ENCODE measurements at regions not wholly inside any gene's neighbourhood (a gene's known extent, or its start where the extent isn't known, plus 50 kb on each side); places are given as distances from the start of the nearest gene placed in this dataset.

DNA sequence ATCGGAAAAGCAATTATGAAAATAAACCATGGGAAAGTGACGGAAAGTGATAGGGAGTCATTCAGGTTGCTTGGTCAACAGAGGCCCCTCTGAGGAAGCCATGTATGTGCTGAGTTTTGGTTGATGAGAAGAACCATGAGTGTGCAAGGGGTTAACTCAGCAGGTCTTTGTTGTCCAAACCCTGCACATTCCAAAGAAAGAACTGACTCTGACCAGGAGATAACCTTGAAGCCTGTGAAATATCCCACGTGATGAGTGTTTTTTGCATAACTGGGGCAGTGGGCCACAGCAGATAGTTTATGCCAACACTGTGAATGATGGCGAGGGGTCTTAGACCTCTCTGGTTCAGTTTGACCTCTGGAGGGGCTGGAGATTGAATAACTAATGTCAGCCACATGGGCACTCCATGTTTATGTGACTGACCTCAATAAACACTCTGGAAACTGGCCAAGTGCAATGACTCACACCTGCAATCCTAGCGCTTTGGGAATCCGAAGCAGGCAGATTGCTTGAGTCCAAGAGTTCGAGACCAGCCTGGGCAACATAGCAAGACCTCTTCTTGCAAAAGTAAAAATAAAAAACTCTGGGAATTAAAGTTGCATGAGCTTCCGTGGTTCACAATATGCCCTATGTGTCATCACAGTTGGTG, 154.0 kb upstream of the FOXK1 start:
- ATAC-seq (no peak), DNase-seq (ENCODE audit: low spot score) (no peak)
- H3K79me2 ChIP-seq (replicated peaks; ENCODE audit: insufficient read depth) = no peaks in the 10 kb centered on the region
- H3K27me3 ChIP-seq (ENCODE audit: insufficient read depth) = no peaks in the 10 kb centered on the region
- no peaks in the 10 kb centered on the region for H3K36me3 ChIP-seq (ENCODE audit: insufficient read depth)
- no peaks in the 10 kb centered on the region for H4K20me1 ChIP-seq (replicated peaks; ENCODE audit: insufficient read depth)
- no peak overlapping the region for H3K27ac ChIP-seq (ENCODE audit: low read depth)
- no peak overlapping the region for H2AFZ ChIP-seq
- Mint-ChIP-seq H3K36me3 (ENCODE audit: low read depth) (peaks cover 9% of the 10 kb centered on the region), H3K4me3 (no peak overlapping the region), H3K27me3 (ENCODE audit: insufficient read depth, low read depth, poor library complexity) (peaks cover 2% of the 10 kb centered on the region), H3K27ac (no peak overlapping the region), H3K9me3 (peaks cover 80% of the 10 kb centered on the region), H3K4me1 (peaks cover 3% of the 10 kb centered on the region; the same call in 1 of the 3 replicates)
- no peaks in the 10 kb centered on the region for H3K9me2 ChIP-seq (ENCODE audit: insufficient read depth)
- no peak overlapping the region for H3K4me3 ChIP-seq
- no peaks in the 10 kb centered on the region for H3F3A ChIP-seq (replicated peaks; ENCODE audit: low read depth)
- peaks cover 15% of the 10 kb centered on the region; the same call in 1 of the 2 replicates for H3K4me1 ChIP-seq (ENCODE audit: insufficient read depth)
- TF ChIP-seq CREB1 (CRISPR knock-in tag; IDR thresholded peaks at IDR 0.05; ENCODE audit: low read depth) = no peak
- no peak for TF ChIP-seq EZH2phosphoT487 (IDR thresholded peaks at IDR 0.05; ENCODE audit: unreplicated experiment)
- no peak for TF ChIP-seq POLR2AphosphoS5 (IDR thresholded peaks at IDR 0.05; ENCODE audit: low read depth)
- no peak for TF ChIP-seq JUNB (IDR thresholded peaks at IDR 0.05; ENCODE audit: unreplicated experiment)
- TF ChIP-seq ZNF114 (CRISPR knock-in tag; IDR thresholded peaks at IDR 0.05) = no peak
- no peak for TF ChIP-seq ZNF331 (CRISPR knock-in tag; IDR thresholded peaks at IDR 0.05; ENCODE audit: low read depth)
- TF ChIP-seq, protein P1, sequence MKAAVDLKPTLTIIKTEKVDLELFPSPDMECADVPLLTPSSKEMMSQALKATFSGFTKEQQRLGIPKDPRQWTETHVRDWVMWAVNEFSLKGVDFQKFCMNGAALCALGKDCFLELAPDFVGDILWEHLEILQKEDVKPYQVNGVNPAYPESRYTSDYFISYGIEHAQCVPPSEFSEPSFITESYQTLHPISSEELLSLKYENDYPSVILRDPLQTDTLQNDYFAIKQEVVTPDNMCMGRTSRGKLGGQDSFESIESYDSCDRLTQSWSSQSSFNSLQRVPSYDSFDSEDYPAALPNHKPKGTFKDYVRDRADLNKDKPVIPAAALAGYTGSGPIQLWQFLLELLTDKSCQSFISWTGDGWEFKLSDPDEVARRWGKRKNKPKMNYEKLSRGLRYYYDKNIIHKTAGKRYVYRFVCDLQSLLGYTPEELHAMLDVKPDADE (IDR thresholded peaks at IDR 0.05) = no peak
- no peak for TF ChIP-seq EZH2 (IDR thresholded peaks at IDR 0.05; ENCODE audit: low read depth, unreplicated experiment)
- no peak for TF ChIP-seq NANOG (IDR thresholded peaks at IDR 0.05; ENCODE audit: borderline replicate concordance)
- TF ChIP-seq, protein P2, sequence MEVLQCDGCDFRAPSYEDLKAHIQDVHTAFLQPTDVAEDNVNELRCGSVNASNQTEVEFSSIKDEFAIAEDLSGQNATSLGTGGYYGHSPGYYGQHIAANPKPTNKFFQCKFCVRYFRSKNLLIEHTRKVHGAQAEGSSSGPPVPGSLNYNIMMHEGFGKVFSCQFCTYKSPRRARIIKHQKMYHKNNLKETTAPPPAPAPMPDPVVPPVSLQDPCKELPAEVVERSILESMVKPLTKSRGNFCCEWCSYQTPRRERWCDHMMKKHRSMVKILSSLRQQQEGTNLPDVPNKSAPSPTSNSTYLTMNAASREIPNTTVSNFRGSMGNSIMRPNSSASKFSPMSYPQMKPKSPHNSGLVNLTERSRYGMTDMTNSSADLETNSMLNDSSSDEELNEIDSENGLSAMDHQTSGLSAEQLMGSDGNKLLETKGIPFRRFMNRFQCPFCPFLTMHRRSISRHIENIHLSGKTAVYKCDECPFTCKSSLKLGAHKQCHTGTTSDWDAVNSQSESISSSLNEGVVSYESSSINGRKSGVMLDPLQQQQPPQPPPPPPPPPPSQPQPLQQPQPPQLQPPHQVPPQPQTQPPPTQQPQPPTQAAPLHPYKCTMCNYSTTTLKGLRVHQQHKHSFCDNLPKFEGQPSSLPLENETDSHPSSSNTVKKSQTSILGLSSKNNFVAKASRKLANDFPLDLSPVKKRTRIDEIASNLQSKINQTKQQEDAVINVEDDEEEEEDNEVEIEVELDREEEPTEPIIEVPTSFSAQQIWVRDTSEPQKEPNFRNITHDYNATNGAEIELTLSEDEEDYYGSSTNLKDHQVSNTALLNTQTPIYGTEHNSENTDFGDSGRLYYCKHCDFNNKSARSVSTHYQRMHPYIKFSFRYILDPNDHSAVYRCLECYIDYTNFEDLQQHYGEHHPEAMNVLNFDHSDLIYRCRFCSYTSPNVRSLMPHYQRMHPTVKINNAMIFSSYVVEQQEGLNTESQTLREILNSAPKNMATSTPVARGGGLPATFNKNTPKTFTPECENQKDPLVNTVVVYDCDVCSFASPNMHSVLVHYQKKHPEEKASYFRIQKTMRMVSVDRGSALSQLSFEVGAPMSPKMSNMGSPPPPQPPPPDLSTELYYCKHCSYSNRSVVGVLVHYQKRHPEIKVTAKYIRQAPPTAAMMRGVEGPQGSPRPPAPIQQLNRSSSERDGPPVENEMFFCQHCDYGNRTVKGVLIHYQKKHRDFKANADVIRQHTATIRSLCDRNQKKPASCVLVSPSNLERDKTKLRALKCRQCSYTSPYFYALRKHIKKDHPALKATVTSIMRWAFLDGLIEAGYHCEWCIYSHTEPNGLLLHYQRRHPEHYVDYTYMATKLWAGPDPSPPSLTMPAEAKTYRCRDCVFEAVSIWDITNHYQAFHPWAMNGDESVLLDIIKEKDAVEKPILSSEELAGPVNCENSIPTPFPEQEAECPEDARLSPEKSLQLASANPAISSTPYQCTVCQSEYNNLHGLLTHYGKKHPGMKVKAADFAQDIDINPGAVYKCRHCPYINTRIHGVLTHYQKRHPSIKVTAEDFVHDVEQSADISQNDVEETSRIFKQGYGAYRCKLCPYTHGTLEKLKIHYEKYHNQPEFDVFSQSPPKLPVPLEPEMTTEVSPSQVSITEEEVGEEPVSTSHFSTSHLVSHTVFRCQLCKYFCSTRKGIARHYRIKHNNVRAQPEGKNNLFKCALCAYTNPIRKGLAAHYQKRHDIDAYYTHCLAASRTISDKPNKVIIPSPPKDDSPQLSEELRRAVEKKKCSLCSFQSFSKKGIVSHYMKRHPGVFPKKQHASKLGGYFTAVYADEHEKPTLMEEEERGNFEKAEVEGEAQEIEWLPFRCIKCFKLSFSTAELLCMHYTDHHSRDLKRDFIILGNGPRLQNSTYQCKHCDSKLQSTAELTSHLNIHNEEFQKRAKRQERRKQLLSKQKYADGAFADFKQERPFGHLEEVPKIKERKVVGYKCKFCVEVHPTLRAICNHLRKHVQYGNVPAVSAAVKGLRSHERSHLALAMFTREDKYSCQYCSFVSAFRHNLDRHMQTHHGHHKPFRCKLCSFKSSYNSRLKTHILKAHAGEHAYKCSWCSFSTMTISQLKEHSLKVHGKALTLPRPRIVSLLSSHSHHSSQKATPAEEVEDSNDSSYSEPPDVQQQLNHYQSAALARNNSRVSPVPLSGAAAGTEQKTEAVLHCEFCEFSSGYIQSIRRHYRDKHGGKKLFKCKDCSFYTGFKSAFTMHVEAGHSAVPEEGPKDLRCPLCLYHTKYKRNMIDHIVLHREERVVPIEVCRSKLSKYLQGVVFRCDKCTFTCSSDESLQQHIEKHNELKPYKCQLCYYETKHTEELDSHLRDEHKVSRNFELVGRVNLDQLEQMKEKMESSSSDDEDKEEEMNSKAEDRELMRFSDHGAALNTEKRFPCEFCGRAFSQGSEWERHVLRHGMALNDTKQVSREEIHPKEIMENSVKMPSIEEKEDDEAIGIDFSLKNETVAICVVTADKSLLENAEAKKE (CRISPR knock-in tag; IDR thresholded peaks at IDR 0.05) = no peak
- TF ChIP-seq, protein P3, sequence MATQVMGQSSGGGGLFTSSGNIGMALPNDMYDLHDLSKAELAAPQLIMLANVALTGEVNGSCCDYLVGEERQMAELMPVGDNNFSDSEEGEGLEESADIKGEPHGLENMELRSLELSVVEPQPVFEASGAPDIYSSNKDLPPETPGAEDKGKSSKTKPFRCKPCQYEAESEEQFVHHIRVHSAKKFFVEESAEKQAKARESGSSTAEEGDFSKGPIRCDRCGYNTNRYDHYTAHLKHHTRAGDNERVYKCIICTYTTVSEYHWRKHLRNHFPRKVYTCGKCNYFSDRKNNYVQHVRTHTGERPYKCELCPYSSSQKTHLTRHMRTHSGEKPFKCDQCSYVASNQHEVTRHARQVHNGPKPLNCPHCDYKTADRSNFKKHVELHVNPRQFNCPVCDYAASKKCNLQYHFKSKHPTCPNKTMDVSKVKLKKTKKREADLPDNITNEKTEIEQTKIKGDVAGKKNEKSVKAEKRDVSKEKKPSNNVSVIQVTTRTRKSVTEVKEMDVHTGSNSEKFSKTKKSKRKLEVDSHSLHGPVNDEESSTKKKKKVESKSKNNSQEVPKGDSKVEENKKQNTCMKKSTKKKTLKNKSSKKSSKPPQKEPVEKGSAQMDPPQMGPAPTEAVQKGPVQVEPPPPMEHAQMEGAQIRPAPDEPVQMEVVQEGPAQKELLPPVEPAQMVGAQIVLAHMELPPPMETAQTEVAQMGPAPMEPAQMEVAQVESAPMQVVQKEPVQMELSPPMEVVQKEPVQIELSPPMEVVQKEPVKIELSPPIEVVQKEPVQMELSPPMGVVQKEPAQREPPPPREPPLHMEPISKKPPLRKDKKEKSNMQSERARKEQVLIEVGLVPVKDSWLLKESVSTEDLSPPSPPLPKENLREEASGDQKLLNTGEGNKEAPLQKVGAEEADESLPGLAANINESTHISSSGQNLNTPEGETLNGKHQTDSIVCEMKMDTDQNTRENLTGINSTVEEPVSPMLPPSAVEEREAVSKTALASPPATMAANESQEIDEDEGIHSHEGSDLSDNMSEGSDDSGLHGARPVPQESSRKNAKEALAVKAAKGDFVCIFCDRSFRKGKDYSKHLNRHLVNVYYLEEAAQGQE (IDR thresholded peaks at IDR 0.05; ENCODE audit: unreplicated experiment) = no peak
- no peak for TF ChIP-seq STAT1 (IDR thresholded peaks at IDR 0.05; ENCODE audit: unreplicated experiment)
- TF ChIP-seq, protein P4, sequence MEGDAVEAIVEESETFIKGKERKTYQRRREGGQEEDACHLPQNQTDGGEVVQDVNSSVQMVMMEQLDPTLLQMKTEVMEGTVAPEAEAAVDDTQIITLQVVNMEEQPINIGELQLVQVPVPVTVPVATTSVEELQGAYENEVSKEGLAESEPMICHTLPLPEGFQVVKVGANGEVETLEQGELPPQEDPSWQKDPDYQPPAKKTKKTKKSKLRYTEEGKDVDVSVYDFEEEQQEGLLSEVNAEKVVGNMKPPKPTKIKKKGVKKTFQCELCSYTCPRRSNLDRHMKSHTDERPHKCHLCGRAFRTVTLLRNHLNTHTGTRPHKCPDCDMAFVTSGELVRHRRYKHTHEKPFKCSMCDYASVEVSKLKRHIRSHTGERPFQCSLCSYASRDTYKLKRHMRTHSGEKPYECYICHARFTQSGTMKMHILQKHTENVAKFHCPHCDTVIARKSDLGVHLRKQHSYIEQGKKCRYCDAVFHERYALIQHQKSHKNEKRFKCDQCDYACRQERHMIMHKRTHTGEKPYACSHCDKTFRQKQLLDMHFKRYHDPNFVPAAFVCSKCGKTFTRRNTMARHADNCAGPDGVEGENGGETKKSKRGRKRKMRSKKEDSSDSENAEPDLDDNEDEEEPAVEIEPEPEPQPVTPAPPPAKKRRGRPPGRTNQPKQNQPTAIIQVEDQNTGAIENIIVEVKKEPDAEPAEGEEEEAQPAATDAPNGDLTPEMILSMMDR (conservative IDR thresholded peaks at IDR 0.05; ENCODE audit: low read depth in 2 of 2) = no peak
- H3K4me2 ChIP-seq = no peak overlapping the region
